ENCODE measurements at regions not wholly inside any gene's neighbourhood (a gene's known extent, or its start where the extent isn't known, plus 50 kb on each side); places are given as distances from the start of the nearest gene placed in this dataset.

- no peak for DNase-seq (ENCODE audit: low spot score)
These were observed 61.1 kb upstream of the PWP1 start for GRCh38 chr12:107624493-107624892.

DNA sequence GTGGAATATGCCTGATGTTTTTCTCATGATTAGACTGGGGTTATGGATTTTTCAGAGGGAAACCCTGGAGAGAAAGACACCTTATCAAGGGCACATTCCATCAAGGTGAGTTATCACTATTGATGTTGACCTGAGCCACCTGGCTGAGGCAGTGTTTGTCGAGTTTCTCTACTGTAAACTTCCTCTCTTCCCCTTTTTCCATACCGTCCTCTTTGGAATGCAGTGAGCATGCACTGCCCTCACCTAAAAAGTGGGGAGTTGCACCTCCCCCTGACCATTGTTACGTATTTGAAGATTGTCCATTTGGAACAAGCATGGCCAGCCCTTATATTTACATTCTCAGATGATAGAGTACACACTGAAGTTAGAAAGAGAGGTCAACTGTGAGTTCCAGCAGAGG is 53.9 kb upstream of the PWP1 start:
- DNase-seq (ENCODE audit: low spot score) = no peak

DNA sequence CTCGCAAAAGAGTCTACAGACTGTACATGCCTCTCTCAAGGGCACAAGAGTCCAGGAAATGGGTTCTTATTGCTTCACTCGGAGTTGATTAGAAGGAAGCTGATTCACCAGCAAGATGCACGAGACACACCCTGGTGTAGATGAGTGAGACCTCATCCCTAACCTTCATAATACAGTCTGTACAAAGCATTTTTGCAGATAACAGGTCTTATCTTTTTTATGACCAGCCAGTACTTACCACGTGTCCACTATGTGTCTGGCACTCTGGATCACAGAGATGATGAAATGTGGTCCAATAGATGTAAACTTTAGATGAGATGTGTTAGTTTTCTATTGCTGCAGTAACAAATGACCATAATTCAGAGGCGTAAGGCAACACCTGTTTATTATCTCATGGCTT is 53.4 kb upstream of the PWP1 start:
- DNase-seq (ENCODE audit: low spot score) = no peak

- DNase-seq (ENCODE audit: low spot score) = no peak
These were observed 51.1 kb upstream of the PWP1 start for GRCh38 chr12:107634530-107634929.

GRCh38 chr12:107635139-107635538 is 50.5 kb upstream of the PWP1 start:
- DNase-seq (ENCODE audit: low spot score) = no peak

Measured in umbilical cord (tissue), 1 donor.